OCI-LY3 (cell line): ENCODE measurements at regions not wholly inside any gene's neighbourhood (a gene's known extent, or its start where the extent isn't known, plus 50 kb on each side); places are given as distances from the start of the nearest gene placed in this dataset.

Source experiments
- EZH2phosphoT487 ChIP-seq: fragments of 200-600 bp; shearing (Covaris generic); IDR thresholded peaks from 2 replicates; pipeline ENCODE4 v1.6.1; 2018; ENCODE audit warnings: antibody characterized with exemption, mixed run types, low read depth
- TF ChIP-seq, protein P1 (sequence below): fragments of 200-600, 300-600 bp; sonication (generic); IDR thresholded peaks from 2 replicates; pipeline ENCODE4 v1.5.1; 2014; ENCODE audit warnings: antibody characterized with exemption, low read length, low read depth

GRCh38 chr6:44524476-44525227 is 137.1 kb downstream of the CDC5L start:
- TF ChIP-seq, protein P1, sequence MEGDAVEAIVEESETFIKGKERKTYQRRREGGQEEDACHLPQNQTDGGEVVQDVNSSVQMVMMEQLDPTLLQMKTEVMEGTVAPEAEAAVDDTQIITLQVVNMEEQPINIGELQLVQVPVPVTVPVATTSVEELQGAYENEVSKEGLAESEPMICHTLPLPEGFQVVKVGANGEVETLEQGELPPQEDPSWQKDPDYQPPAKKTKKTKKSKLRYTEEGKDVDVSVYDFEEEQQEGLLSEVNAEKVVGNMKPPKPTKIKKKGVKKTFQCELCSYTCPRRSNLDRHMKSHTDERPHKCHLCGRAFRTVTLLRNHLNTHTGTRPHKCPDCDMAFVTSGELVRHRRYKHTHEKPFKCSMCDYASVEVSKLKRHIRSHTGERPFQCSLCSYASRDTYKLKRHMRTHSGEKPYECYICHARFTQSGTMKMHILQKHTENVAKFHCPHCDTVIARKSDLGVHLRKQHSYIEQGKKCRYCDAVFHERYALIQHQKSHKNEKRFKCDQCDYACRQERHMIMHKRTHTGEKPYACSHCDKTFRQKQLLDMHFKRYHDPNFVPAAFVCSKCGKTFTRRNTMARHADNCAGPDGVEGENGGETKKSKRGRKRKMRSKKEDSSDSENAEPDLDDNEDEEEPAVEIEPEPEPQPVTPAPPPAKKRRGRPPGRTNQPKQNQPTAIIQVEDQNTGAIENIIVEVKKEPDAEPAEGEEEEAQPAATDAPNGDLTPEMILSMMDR, result no peak
- no peak for TF ChIP-seq EZH2phosphoT487
